ENCODE measurements at regions not wholly inside any gene's neighbourhood (a gene's known extent, or its start where the extent isn't known, plus 50 kb on each side); places are given as distances from the start of the nearest gene placed in this dataset.

DNA sequence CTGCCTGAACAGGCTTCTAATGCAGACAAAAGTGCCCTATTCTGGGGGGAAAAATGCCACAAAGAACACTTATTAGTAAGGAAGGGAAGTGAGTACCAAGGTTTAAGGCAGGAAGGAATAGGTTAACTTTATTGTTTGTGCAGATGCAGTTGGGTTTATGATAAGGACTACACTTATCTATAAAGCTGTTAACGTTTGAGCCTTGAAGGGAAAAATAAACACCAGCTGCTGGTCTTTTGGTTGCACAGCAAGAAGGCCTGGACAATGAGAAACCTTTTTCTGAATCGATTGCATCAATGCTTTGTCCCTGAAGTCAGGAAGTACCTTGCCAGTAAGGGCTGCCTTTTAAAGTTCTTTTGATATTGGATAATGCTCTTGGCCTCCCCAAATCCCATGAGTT is 407.8 kb downstream of the ATP23 start:
- DNase-seq (ENCODE audit: insufficient read length, low spot score) (no peak), FAIRE-seq (no peak)
- TF ChIP-seq POU2F2 (IDR thresholded peaks at IDR 0.05; ENCODE audit: low read depth, low read length) = no peak
- no peak for TF ChIP-seq SPI1 (IDR thresholded peaks at IDR 0.05; ENCODE audit: low read depth, low read length)
- no peak for TF ChIP-seq POLR2AphosphoS5 (IDR thresholded peaks at IDR 0.05; ENCODE audit: low read depth, low read length)
- TF ChIP-seq PAX5 (IDR thresholded peaks at IDR 0.05; ENCODE audit: insufficient read depth, low read length, severe bottlenecking) = no peak
- no peak for TF ChIP-seq TAF1 (IDR thresholded peaks at IDR 0.05; ENCODE audit: low read depth, low read length)
- no peak for TF ChIP-seq POLR2A (IDR thresholded peaks at IDR 0.05; ENCODE audit: low read depth, low read length)

DNA sequence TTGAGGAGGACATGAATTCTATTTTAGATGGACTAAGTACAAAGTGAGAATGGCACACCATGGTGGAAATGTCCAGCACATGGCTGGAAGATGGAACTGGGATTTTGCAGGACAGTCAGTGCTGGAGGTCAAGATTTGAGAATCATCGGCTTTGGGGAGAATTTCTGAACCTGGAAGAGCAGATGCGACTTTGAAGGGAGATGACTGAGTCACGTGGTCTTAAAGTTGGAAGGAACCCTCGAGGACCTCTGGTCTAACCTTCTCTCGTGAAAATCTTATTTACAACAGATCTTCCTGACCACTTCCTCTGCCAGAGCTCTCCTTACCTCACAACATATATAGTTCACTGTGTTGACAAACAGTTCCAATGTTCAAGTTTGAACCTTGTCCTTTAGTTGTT is 415.4 kb downstream of the ATP23 start:
- TF ChIP-seq POLR2AphosphoS5 (IDR thresholded peaks at IDR 0.05; ENCODE audit: low read depth, low read length) (no peak), TAF1 (IDR thresholded peaks at IDR 0.05; ENCODE audit: low read depth, low read length) (no peak), SPI1 (IDR thresholded peaks at IDR 0.05; ENCODE audit: low read depth, low read length) (no peak)
- no peak for DNase-seq (ENCODE audit: insufficient read length, low spot score)
- FAIRE-seq = no peak

DNA sequence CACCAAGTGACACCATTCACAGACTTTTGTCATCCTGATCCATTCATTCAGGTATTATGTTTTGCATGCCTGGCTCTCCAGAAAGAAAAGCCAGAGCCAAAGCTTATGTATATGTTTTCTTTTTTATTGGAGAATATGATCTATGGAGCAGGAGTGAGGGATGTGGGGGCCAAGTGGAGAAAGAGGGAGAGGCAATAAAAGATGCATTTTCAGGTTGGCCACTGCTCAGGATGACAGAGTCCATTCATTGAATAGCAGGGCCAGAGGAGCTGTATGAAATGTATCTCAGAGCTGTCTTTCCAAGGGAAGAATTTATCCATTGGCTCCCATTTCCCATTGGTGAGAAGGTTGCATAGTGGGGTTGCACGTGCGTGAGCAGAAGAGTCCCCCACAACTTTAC is 416.1 kb downstream of the ATP23 start:
- no peak for TF ChIP-seq POLR2AphosphoS5 (IDR thresholded peaks at IDR 0.05; ENCODE audit: low read depth, low read length)
- TF ChIP-seq PAX5 (IDR thresholded peaks at IDR 0.05; ENCODE audit: insufficient read depth, low read length, severe bottlenecking) = no peak
- TF ChIP-seq POLR2A (IDR thresholded peaks at IDR 0.05; ENCODE audit: low read depth, low read length) = no peak
- TF ChIP-seq SPI1 (IDR thresholded peaks at IDR 0.05; ENCODE audit: low read depth, low read length) = no peak
- TF ChIP-seq TAF1 (IDR thresholded peaks at IDR 0.05; ENCODE audit: low read depth, low read length) = no peak
- TF ChIP-seq POU2F2 (IDR thresholded peaks at IDR 0.05; ENCODE audit: low read depth, low read length) = no peak
- DNase-seq (ENCODE audit: insufficient read length, low spot score) = no peak
- FAIRE-seq = no peak

- no peak for FAIRE-seq
- TF ChIP-seq POLR2A (IDR thresholded peaks at IDR 0.05; ENCODE audit: low read depth, low read length) (no peak), SPI1 (IDR thresholded peaks at IDR 0.05; ENCODE audit: low read depth, low read length) (peak; percentile 56; the same call in 1 of the 2 replicates)
These were observed 417.0 kb downstream of the ATP23 start for GRCh38 chr12:58358369-58358768.

DNA sequence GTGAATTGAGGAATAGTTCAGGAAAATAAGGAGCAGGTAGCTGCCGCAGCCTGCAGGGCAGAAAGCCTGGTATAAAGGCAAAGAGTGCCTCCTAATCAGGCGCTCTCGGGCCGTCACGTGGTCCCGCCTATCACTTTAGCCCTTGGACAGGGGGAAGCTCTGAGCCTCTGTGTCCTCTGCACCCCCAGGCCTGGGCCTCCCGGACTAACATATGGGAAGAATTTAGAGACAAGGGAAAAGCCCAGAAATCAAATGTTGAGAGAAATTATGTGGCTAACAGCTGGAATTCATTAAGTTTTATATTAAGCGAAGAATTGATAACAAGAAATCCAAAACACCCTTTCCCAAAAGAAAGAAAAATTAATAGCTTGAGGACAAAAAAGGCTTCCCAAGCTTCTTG is 417.7 kb downstream of the ATP23 start:
- FAIRE-seq (no peak), DNase-seq (ENCODE audit: insufficient read length, low spot score) (no peak)
- TF ChIP-seq POLR2AphosphoS5 (IDR thresholded peaks at IDR 0.05; ENCODE audit: low read depth, low read length) (no peak), PAX5 (IDR thresholded peaks at IDR 0.05; ENCODE audit: insufficient read depth, low read length, severe bottlenecking) (no peak), TAF1 (IDR thresholded peaks at IDR 0.05; ENCODE audit: low read depth, low read length) (no peak), POU2F2 (IDR thresholded peaks at IDR 0.05; ENCODE audit: low read depth, low read length) (no peak), POLR2A (IDR thresholded peaks at IDR 0.05; ENCODE audit: low read depth, low read length) (no peak), SPI1 (IDR thresholded peaks at IDR 0.05; ENCODE audit: low read depth, low read length) (no peak)

More at GRCh38 chr12:58358369-58358768, 417.0 kb downstream of the ATP23 start:
- no peak for DNase-seq (ENCODE audit: insufficient read length, low spot score)

- FAIRE-seq (no peak), DNase-seq (ENCODE audit: insufficient read length, low spot score) (no peak)
- TF ChIP-seq POLR2A (IDR thresholded peaks at IDR 0.05; ENCODE audit: low read depth, low read length) (no peak), POU2F2 (IDR thresholded peaks at IDR 0.05; ENCODE audit: low read depth, low read length) (no peak)
These were observed 419.7 kb downstream of the ATP23 start for GRCh38 chr12:58361056-58361455.

DNA sequence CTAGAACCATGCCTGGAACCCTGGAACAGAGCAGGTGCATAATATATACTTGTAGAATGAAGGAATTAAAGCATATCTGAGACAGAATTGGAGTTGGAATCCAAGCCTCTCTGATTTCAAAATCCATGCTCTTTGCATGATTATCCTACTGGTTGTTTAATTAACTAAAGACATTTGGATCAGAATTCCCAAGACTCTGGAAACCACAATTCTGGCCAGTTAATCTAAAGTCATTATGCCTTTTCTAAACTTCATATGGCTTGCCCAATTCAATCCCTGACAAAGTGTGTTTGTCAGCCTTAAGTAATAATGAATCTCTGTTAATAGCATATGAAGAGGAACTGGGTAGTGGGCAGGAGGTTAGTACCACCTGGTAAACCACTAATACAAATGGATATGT is 422.6 kb downstream of the ATP23 start:
- no peak for TF ChIP-seq TAF1 (IDR thresholded peaks at IDR 0.05; ENCODE audit: low read depth, low read length)
- FAIRE-seq (no peak), DNase-seq (ENCODE audit: insufficient read length, low spot score) (no peak)

- FAIRE-seq (no peak), DNase-seq (ENCODE audit: insufficient read length, low spot score) (no peak)
- TF ChIP-seq POLR2A (IDR thresholded peaks at IDR 0.05; ENCODE audit: low read depth, low read length) (no peak), POU2F2 (IDR thresholded peaks at IDR 0.05; ENCODE audit: low read depth, low read length) (no peak), SPI1 (IDR thresholded peaks at IDR 0.05; ENCODE audit: low read depth, low read length) (no peak), POLR2AphosphoS5 (IDR thresholded peaks at IDR 0.05; ENCODE audit: low read depth, low read length) (no peak), PAX5 (IDR thresholded peaks at IDR 0.05; ENCODE audit: insufficient read depth, low read length, severe bottlenecking) (no peak), TAF1 (IDR thresholded peaks at IDR 0.05; ENCODE audit: low read depth, low read length) (no peak)
These were observed 423.2 kb downstream of the ATP23 start for GRCh38 chr12:58364389-58365086.

DNA sequence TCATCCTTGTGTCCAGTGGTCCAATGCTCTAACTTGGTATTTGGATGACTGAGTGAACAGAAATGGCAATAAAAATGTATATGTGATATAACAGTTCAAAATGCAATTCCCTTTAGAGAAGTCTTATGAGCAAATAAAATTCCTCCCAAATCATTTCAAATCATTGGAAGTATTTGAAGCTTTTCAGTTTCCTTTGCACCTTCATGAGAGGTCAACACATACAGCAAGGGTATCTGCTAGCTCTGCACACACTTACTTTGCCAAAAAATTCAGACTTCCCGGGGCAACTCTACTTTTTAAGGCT is 423.7 kb downstream of the ATP23 start:
- no peak for DNase-seq (ENCODE audit: insufficient read length, low spot score)
- no peak for FAIRE-seq

GRCh38 chr12:58367041-58367440 is 425.7 kb downstream of the ATP23 start:
- DNase-seq (ENCODE audit: insufficient read length, low spot score) (no peak), FAIRE-seq (no peak)
- TF ChIP-seq TAF1 (IDR thresholded peaks at IDR 0.05; ENCODE audit: low read depth, low read length) (no peak), POLR2AphosphoS5 (IDR thresholded peaks at IDR 0.05; ENCODE audit: low read depth, low read length) (no peak), POLR2A (IDR thresholded peaks at IDR 0.05; ENCODE audit: low read depth, low read length) (no peak), POU2F2 (IDR thresholded peaks at IDR 0.05; ENCODE audit: low read depth, low read length) (no peak)

More for the DNA sequence above, 423.7 kb downstream of the ATP23 start:
- TF ChIP-seq TAF1 (IDR thresholded peaks at IDR 0.05; ENCODE audit: low read depth, low read length) (no peak), SPI1 (IDR thresholded peaks at IDR 0.05; ENCODE audit: low read depth, low read length) (no peak), POU2F2 (IDR thresholded peaks at IDR 0.05; ENCODE audit: low read depth, low read length) (no peak), POLR2AphosphoS5 (IDR thresholded peaks at IDR 0.05; ENCODE audit: low read depth, low read length) (no peak), POLR2A (IDR thresholded peaks at IDR 0.05; ENCODE audit: low read depth, low read length) (no peak), PAX5 (IDR thresholded peaks at IDR 0.05; ENCODE audit: insufficient read depth, low read length, severe bottlenecking) (no peak)

- no peak for FAIRE-seq
- DNase-seq (ENCODE audit: insufficient read length, low spot score) = no peak
- TF ChIP-seq PAX5 (IDR thresholded peaks at IDR 0.05; ENCODE audit: insufficient read depth, low read length, severe bottlenecking) = no peak
These were observed 426.6 kb downstream of the ATP23 start for GRCh38 chr12:58368001-58368400.
